ENCODE measurements at regions not wholly inside any gene's neighbourhood (a gene's known extent, or its start where the extent isn't known, plus 50 kb on each side); places are given as distances from the start of the nearest gene placed in this dataset.

- no peak for TF ChIP-seq CTCF (IDR thresholded peaks at IDR 0.05)
- TF ChIP-seq POLR2A (IDR thresholded peaks at IDR 0.05) = no peak
These were observed 238.2 kb upstream of the GRM7 start for GRCh38 chr3:6622712-6623111.

Data from testis (tissue), 2 donors.